HepG2 (cell line): ENCODE measurements at regions not wholly inside any gene's neighbourhood (a gene's known extent, or its start where the extent isn't known, plus 50 kb on each side); places are given as distances from the start of the nearest gene placed in this dataset.

Experiments
- BORCS8-MEF2B ChIP-seq: sonication (generic); formaldehyde crosslinking; IDR thresholded peaks from 2 replicates; pipeline ENCODE4 v1.8.0; 2022; ENCODE audit warnings: mild to moderate bottlenecking, missing genetic modification reagents
- FOXP1 ChIP-seq, 2 experiments: fragments of 450-650 bp in 1 of 2; IDR thresholded peaks; 2 replicates each; pipeline ENCODE4 v1.6.1; 2017 to 2018; ENCODE audit warnings: antibody characterized with exemption in 1 of 2
- NCOA2 ChIP-seq: sonication (generic); formaldehyde crosslinking; IDR thresholded peaks from 2 replicates; pipeline ENCODE4 v1.8.0; 2022; ENCODE audit warnings: inconsistent platforms
- NR2F1 ChIP-seq, 2 experiments: fragments of 450-650 bp in 1 of 2; formaldehyde crosslinking in 1 of 2; IDR thresholded peaks; 2 replicates each; pipeline versions ENCODE4 v1.5.0 to v1.6.1; 2016 to 2020; ENCODE audit warnings: mild to moderate bottlenecking in 1 of 2, missing compliant biosample characterization in 1 of 2, missing genetic modification reagents in 1 of 2, moderate library complexity in 1 of 2
- NR2F2 ChIP-seq: IDR thresholded peaks from 2 replicates; pipeline ENCODE4 v1.6.1; 2012; ENCODE audit warnings: low read depth, inconsistent platforms, borderline replicate concordance
- POLR2A ChIP-seq, 2 experiments: IDR thresholded peaks; 2 replicates each; pipeline ENCODE4 v1.6.1; 2011; ENCODE audit warnings: low read depth in 2 of 2, low read length in 2 of 2, mild to moderate bottlenecking in 1 of 2, moderate library complexity in 1 of 2; ENCODE audit not compliant: insufficient read depth in 1 of 2
- RARA ChIP-seq: IDR thresholded peaks from 2 replicates; pipeline ENCODE4 v1.6.1; 2016; ENCODE audit warnings: missing genetic modification reagents, missing compliant biosample characterization
- SOX6 ChIP-seq, 2 experiments: fragments of 450-650 bp in 1 of 2; sonication (generic) in 1 of 2; formaldehyde crosslinking in 1 of 2; IDR thresholded peaks; 2 replicates each; pipeline versions ENCODE4 v1.4.0 to v1.6.1; 2017 to 2020; ENCODE audit warnings: antibody characterized with exemption in 1 of 2, mild to moderate bottlenecking in 1 of 2, missing genetic modification reagents in 1 of 2
- SPEN ChIP-seq: sonication (generic); formaldehyde crosslinking; IDR thresholded peaks from 2 replicates; pipeline ENCODE4 v1.5.1; 2020; ENCODE audit warnings: low read depth, mild to moderate bottlenecking, missing genetic modification reagents
- ZKSCAN1 ChIP-seq: fragments of 150-350 bp; IDR thresholded peaks from 2 replicates; pipeline ENCODE4 v1.6.1; 2014; ENCODE audit warnings: low read length
- ZNF160 ChIP-seq: sonication (generic); formaldehyde crosslinking; IDR thresholded peaks from 2 replicates; pipeline ENCODE4 v1.8.0; 2022; ENCODE audit warnings: mild to moderate bottlenecking, inconsistent platforms, missing genetic modification reagents
- TF ChIP-seq, protein P1 (sequence below): sonication (generic); formaldehyde crosslinking; IDR thresholded peaks from 2 replicates; pipeline ENCODE4 v1.5.1; 2020; ENCODE audit warnings: missing genetic modification reagents, mild to moderate bottlenecking, borderline replicate concordance
- TF ChIP-seq, protein P2 (sequence below): sonication (generic); formaldehyde crosslinking; IDR thresholded peaks from 2 replicates; pipeline ENCODE4 v1.8.0; 2023; ENCODE audit warnings: mild to moderate bottlenecking, missing genetic modification reagents
- TF ChIP-seq, protein P3 (sequence below): IDR thresholded peaks from 2 replicates; pipeline ENCODE4 v1.6.1; 2018; ENCODE audit warnings: missing genetic modification reagents, mild to moderate bottlenecking, missing compliant biosample characterization
- TF ChIP-seq, protein P4 (sequence below): IDR thresholded peaks from 2 replicates; pipeline ENCODE4 v1.6.1; 2016; ENCODE audit warnings: low read depth
- TF ChIP-seq, protein P5 (sequence below): sonication (generic); formaldehyde crosslinking; IDR thresholded peaks from 2 replicates; pipeline ENCODE4 v1.8.0; 2022; ENCODE audit warnings: mild to moderate bottlenecking, missing genetic modification reagents, moderate library complexity
- TF ChIP-seq, protein P6 (sequence below): sonication (generic); formaldehyde crosslinking; IDR thresholded peaks from 2 replicates; pipeline ENCODE4 v1.4.0; 2020; ENCODE audit warnings: missing genetic modification reagents

DNA sequence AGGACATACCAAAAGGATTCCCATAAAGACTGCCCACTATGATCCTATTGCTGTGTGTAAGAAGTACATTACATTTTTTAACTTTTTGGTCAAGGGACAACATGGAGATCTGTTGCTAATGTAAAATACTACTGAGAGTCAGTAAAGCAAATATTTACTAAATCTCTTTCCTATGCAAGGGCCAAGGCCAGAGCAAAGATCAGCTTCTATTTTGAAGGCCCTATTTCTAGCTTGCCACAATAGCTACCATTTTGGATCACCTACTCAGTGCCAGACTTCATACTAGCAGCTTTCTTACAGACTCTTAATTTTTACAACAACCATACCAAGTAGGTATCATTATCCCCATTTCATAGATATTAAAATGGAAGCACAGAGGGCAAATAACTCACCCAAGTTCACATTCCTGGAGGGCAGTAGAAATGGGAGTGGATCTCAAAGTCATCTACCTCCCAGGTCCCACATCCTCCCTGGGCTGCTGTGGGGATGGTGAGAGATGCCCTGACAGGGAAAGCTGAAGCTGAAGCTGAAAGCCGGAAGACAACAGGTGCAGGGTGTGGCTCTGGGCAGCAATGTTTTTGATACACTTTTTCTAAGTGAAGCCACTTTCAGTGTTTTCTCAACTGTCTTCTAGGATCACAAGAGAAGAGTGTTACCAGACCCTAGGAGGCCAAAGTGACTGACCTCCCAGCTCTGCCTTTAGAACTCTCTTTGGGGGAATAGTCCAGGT, 321.2 kb downstream of the UBE3D start (continued):
- TF ChIP-seq, protein P1, sequence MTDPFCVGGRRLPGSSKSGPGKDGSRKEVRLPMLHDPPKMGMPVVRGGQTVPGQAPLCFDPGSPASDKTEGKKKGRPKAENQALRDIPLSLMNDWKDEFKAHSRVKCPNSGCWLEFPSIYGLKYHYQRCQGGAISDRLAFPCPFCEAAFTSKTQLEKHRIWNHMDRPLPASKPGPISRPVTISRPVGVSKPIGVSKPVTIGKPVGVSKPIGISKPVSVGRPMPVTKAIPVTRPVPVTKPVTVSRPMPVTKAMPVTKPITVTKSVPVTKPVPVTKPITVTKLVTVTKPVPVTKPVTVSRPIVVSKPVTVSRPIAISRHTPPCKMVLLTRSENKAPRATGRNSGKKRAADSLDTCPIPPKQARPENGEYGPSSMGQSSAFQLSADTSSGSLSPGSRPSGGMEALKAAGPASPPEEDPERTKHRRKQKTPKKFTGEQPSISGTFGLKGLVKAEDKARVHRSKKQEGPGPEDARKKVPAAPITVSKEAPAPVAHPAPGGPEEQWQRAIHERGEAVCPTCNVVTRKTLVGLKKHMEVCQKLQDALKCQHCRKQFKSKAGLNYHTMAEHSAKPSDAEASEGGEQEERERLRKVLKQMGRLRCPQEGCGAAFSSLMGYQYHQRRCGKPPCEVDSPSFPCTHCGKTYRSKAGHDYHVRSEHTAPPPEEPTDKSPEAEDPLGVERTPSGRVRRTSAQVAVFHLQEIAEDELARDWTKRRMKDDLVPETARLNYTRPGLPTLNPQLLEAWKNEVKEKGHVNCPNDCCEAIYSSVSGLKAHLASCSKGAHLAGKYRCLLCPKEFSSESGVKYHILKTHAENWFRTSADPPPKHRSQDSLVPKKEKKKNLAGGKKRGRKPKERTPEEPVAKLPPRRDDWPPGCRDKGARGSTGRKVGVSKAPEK (CRISPR knock-in tag), result no peak
- TF ChIP-seq BORCS8-MEF2B (CRISPR knock-in tag) (no peak), NR2F1 (CRISPR knock-in tag; IDR thresholded peaks at IDR 0.05) (peak; percentile 17 to 65; a peak in 2 of 4 replicates), NR2F2 (peak; percentile 35; the same call in 1 of the 2 replicates), SOX6 (IDR thresholded peaks at IDR 0.05) (no peak), SOX6 (CRISPR knock-in tag; IDR thresholded peaks at IDR 0.05) (0 out of 2 replicates have a peak, but pooled peaks have one; percentile 14), NCOA2 (no peak), FOXP1 (IDR thresholded peaks at IDR 0.05) (no peak), FOXP1 (CRISPR knock-in tag; IDR thresholded peaks at IDR 0.05) (no peak), RARA (CRISPR knock-in tag) (peak; percentile 48; the same call in 1 of the 2 replicates), SPEN (CRISPR knock-in tag) (no peak), ZKSCAN1 (peak; percentile 57; the same call in 1 of the 2 replicates), ZNF160 (no peak), POLR2A (IDR thresholded peaks at IDR 0.05; ENCODE audit: insufficient read depth in 1 of 2, low read depth in 2 of 2, low read length in 2 of 2) (no peak)
- TF ChIP-seq, protein P2, sequence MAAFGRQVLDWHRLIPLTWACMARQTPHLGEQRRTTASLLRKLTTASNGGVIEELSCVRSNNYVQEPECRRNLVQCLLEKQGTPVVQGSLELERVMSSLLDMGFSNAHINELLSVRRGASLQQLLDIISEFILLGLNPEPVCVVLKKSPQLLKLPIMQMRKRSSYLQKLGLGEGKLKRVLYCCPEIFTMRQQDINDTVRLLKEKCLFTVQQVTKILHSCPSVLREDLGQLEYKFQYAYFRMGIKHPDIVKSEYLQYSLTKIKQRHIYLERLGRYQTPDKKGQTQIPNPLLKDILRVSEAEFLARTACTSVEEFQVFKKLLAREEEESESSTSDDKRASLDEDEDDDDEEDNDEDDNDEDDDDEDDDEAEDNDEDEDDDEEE, result no peak
- TF ChIP-seq, protein P3, sequence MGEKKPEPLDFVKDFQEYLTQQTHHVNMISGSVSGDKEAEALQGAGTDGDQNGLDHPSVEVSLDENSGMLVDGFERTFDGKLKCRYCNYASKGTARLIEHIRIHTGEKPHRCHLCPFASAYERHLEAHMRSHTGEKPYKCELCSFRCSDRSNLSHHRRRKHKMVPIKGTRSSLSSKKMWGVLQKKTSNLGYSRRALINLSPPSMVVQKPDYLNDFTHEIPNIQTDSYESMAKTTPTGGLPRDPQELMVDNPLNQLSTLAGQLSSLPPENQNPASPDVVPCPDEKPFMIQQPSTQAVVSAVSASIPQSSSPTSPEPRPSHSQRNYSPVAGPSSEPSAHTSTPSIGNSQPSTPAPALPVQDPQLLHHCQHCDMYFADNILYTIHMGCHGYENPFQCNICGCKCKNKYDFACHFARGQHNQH (CRISPR knock-in tag), result no peak
- TF ChIP-seq, protein P4, sequence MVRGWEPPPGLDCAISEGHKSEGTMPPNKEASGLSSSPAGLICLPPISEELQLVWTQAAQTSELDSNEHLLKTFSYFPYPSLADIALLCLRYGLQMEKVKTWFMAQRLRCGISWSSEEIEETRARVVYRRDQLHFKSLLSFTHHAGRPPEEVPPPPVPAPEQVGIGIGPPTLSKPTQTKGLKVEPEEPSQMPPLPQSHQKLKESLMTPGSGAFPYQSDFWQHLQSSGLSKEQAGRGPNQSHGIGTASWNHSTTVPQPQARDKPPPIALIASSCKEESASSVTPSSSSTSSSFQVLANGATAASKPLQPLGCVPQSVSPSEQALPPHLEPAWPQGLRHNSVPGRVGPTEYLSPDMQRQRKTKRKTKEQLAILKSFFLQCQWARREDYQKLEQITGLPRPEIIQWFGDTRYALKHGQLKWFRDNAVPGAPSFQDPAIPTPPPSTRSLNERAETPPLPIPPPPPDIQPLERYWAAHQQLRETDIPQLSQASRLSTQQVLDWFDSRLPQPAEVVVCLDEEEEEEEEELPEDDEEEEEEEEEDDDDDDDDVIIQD, result peak; percentile 86; the same call in 1 of the 2 replicates
- TF ChIP-seq, protein P5, sequence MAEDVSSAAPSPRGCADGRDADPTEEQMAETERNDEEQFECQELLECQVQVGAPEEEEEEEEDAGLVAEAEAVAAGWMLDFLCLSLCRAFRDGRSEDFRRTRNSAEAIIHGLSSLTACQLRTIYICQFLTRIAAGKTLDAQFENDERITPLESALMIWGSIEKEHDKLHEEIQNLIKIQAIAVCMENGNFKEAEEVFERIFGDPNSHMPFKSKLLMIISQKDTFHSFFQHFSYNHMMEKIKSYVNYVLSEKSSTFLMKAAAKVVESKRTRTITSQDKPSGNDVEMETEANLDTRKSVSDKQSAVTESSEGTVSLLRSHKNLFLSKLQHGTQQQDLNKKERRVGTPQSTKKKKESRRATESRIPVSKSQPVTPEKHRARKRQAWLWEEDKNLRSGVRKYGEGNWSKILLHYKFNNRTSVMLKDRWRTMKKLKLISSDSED, result no peak
- TF ChIP-seq, protein P6, sequence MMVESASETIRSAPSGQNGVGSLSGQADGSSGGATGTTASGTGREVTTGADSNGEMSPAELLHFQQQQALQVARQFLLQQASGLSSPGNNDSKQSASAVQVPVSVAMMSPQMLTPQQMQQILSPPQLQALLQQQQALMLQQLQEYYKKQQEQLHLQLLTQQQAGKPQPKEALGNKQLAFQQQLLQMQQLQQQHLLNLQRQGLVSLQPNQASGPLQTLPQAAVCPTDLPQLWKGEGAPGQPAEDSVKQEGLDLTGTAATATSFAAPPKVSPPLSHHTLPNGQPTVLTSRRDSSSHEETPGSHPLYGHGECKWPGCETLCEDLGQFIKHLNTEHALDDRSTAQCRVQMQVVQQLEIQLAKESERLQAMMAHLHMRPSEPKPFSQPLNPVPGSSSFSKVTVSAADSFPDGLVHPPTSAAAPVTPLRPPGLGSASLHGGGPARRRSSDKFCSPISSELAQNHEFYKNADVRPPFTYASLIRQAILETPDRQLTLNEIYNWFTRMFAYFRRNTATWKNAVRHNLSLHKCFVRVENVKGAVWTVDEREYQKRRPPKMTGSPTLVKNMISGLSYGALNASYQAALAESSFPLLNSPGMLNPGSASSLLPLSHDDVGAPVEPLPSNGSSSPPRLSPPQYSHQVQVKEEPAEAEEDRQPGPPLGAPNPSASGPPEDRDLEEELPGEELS (CRISPR knock-in tag), result no peak
